MM.1S (cell line): ENCODE measurements at regions not wholly inside any gene's neighbourhood (a gene's known extent, or its start where the extent isn't known, plus 50 kb on each side); places are given as distances from the start of the nearest gene placed in this dataset.

Source experiments
- DNase-seq: peaks from one replicate; pipeline ENCODE4 v3.0.0-alpha.2; 2015
- H2AFZ ChIP-seq: fragments of 300-600 bp; sonication (generic); 2 replicates; pipeline ENCODE4 v1.6.0; 2016; ENCODE audit warnings: antibody characterized with exemption, low read length
- H3F3A ChIP-seq: fragments of 300-600 bp; sonication (generic); 2 replicates; pipeline ENCODE4 v1.6.1; 2016; ENCODE audit warnings: mild to moderate bottlenecking, antibody characterized with exemption, low read length, moderate library complexity, mixed read lengths; ENCODE audit not compliant: insufficient read depth
- H3K27ac ChIP-seq: fragments of 300-600 bp; sonication (generic); 2 replicates; pipeline ENCODE4 v1.5.1; 2016; ENCODE audit warnings: mild to moderate bottlenecking, low read length
- H3K27me3 ChIP-seq: fragments of 300-600 bp; sonication (generic); replicated peaks from 2 replicates; pipeline ENCODE4 v1.6.0; 2016; ENCODE audit warnings: low read length; ENCODE audit not compliant: insufficient read depth
- H3K36me3 ChIP-seq: fragments of 300-600 bp; sonication (generic); replicated peaks from 2 replicates; pipeline ENCODE4 v1.6.1; 2016; ENCODE audit warnings: mild to moderate bottlenecking, low read length, mixed read lengths; ENCODE audit not compliant: insufficient read depth
- H3K4me1 ChIP-seq: fragments of 300-600 bp; sonication (generic); 2 replicates; pipeline ENCODE4 v1.6.1; 2016; ENCODE audit warnings: low read length, mixed read lengths
- H3K4me2 ChIP-seq: fragments of 300-600 bp; sonication (generic); 2 replicates; pipeline ENCODE4 v1.6.0; 2016; ENCODE audit warnings: low read depth, low read length
- H3K4me3 ChIP-seq: fragments of 300-600 bp; sonication (generic); 2 replicates; pipeline ENCODE4 v1.5.1; 2016; ENCODE audit warnings: low read length, mixed read lengths
- H3K79me2 ChIP-seq: fragments of 300-600 bp; sonication (generic); 2 replicates; pipeline ENCODE4 v1.6.1; 2016; ENCODE audit warnings: mixed run types, low read length, mixed read lengths
- H3K9ac ChIP-seq: fragments of 300-600 bp; sonication (generic); 2 replicates; pipeline ENCODE4 v1.6.1; 2016; ENCODE audit warnings: low read length, mixed read lengths
- H3K9me2 ChIP-seq: fragments of 300-600 bp; sonication (generic); replicated peaks from 2 replicates; pipeline ENCODE4 v1.6.1; 2016; ENCODE audit warnings: mild to moderate bottlenecking, low read length, mixed read lengths; ENCODE audit not compliant: insufficient read depth
- H3K9me3 ChIP-seq: fragments of 300-600 bp; sonication (generic); replicated peaks from 2 replicates; pipeline ENCODE4 v1.6.1; 2016; ENCODE audit warnings: mild to moderate bottlenecking, low read length, mixed read lengths; ENCODE audit not compliant: insufficient read depth
- H4K20me1 ChIP-seq: fragments of 300-600 bp; sonication (generic); 2 replicates; pipeline ENCODE4 v1.6.1; 2016; ENCODE audit warnings: mild to moderate bottlenecking, low read length, moderate library complexity, mixed read lengths; ENCODE audit not compliant: insufficient read depth
- CTCF ChIP-seq: fragments of 300-600 bp; sonication (generic); IDR thresholded peaks from 2 replicates; pipeline ENCODE4 v1.5.1; 2016; ENCODE audit warnings: antibody characterized with exemption, low read length, mixed read lengths
- EZH2 ChIP-seq: fragments of 300-600 bp; sonication (generic); optimal IDR thresholded peaks from 2 replicates; pipeline ENCODE3; 2017; ENCODE audit warnings: low read depth, mild to moderate bottlenecking, antibody characterized with exemption, low read length, mixed read lengths
- EZH2phosphoT487 ChIP-seq: fragments of 300-600 bp; sonication (generic); IDR thresholded peaks from 2 replicates; pipeline ENCODE4 v1.6.1; 2018; ENCODE audit warnings: antibody characterized with exemption, low read length

DNA sequence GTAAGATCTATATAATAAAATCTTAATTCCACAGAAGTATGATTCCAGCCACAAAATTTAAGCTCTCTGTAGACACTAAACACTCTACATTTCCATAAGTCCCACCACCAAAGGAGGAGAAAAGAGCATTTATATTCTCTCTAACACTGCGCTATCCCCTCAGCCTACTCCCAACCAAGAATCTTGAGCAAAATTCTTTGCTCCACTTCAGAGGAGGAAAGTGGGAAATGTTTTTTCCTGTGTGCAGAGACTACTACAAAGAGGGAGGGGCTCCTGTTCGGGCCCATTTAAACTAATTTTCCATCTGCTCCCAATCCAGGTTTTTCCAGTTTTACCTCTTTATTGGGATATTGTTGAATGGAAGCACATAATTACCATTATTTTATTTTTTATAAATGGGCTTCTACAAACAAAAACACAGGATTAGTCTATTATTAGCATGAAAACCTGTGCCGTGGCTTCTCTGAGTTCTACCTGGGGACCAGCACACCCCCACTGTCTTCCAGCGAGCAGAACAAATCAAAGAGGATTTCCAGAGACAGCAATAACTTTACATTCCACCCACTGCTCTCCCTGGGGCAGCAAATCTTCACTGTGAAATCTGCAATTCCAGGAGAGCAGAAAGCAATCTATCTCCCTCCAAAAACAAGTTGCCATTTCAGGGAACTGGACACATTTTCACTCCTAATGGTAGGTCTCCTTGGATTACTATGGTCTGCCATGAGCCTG is 174.0 kb downstream of the DAD1 start:
- no peaks in the 10 kb centered on the region for H3K27me3 ChIP-seq
- no peaks in the 10 kb centered on the region for H3F3A ChIP-seq
- DNase-seq, result no peak
- H3K27ac ChIP-seq, result no peak overlapping the region
- H3K4me1 ChIP-seq, result no peaks in the 10 kb centered on the region
- no peaks in the 10 kb centered on the region for H3K79me2 ChIP-seq
- no peak overlapping the region for H2AFZ ChIP-seq
- H3K9me2 ChIP-seq, result no peaks in the 10 kb centered on the region
- no peak for TF ChIP-seq CTCF
- TF ChIP-seq EZH2, result no peak
- TF ChIP-seq EZH2phosphoT487, result no peak
- no peak overlapping the region for H3K9ac ChIP-seq
- no peak overlapping the region for H3K4me2 ChIP-seq
- no peak overlapping the region for H3K4me3 ChIP-seq
- no peaks in the 10 kb centered on the region for H3K36me3 ChIP-seq
- H4K20me1 ChIP-seq, result no peaks in the 10 kb centered on the region
- H3K9me3 ChIP-seq, result no peaks in the 10 kb centered on the region

- Histone ChIP-seq H3K79me2 (no peaks in the 10 kb centered on the region), H2AFZ (no peak overlapping the region), H4K20me1 (no peaks in the 10 kb centered on the region), H3K4me3 (no peak overlapping the region), H3K4me1 (no peaks in the 10 kb centered on the region), H3K9me2 (no peaks in the 10 kb centered on the region), H3K9ac (no peak overlapping the region), H3K27ac (no peak overlapping the region), H3K36me3 (no peaks in the 10 kb centered on the region), H3F3A (no peaks in the 10 kb centered on the region), H3K9me3 (no peaks in the 10 kb centered on the region), H3K4me2 (no peak overlapping the region), H3K27me3 (no peaks in the 10 kb centered on the region)
- DNase-seq, result no peak
- TF ChIP-seq EZH2phosphoT487 (no peak), EZH2 (no peak), CTCF (no peak)
Observed at GRCh38 chr14:22412926-22413411, 176.1 kb downstream of the DAD1 start.

- no peak overlapping the region for H3K4me2 ChIP-seq
- H3K27me3 ChIP-seq, result no peaks in the 10 kb centered on the region
Observed at GRCh38 chr14:22411398-22412055, 177.5 kb downstream of the DAD1 start.

More at GRCh38 chr14:22411398-22412055, 177.5 kb downstream of the DAD1 start:
- Histone ChIP-seq H3K9me2 (no peaks in the 10 kb centered on the region), H4K20me1 (no peaks in the 10 kb centered on the region), H3K9ac (no peak overlapping the region), H3K27ac (no peak overlapping the region), H3K4me1 (no peaks in the 10 kb centered on the region), H3K9me3 (no peaks in the 10 kb centered on the region), H3K4me3 (no peak overlapping the region), H3K79me2 (no peaks in the 10 kb centered on the region), H2AFZ (no peak overlapping the region), H3F3A (no peaks in the 10 kb centered on the region), H3K36me3 (no peaks in the 10 kb centered on the region)
- TF ChIP-seq EZH2phosphoT487 (no peak), CTCF (no peak), EZH2 (no peak)
- no peak for DNase-seq
